Psoas muscle (tissue), 7 donors: ENCODE measurements at regions not wholly inside any gene's neighbourhood (a gene's known extent, or its start where the extent isn't known, plus 50 kb on each side); places are given as distances from the start of the nearest gene placed in this dataset.
"Not testable (repeated sequence)": the region's sequence is repeated elsewhere in the genome, so short reads cannot be mapped to it uniquely, and the experiment has no call there.

Experiments
- ATAC-seq, 4 donors: fragments of 200-7000 bp; cut with Tn5 transposase; one replicate each; pipeline ENCODE4 v1.9.1; 2020; ENCODE audit warnings: moderate library complexity in 3 of 4, mild to moderate bottlenecking in 2 of 4
- DNase-seq, 2 donors: peaks; one replicate each; pipeline ENCODE4 v3.0.0-alpha.2; 2020
- H3K27ac ChIP-seq: fragments of 200-600 bp; one replicate; pipeline ENCODE4 v1.8.0; 2022
- H3K27me3 ChIP-seq, 3 donors: fragments of 200-600 bp in 1 of 3; one replicate each; pipeline versions ENCODE4 v1.6.1 to v1.8.0; 2013 to 2022; ENCODE audit warnings: low read length in 2 of 3, mild to moderate bottlenecking in 2 of 3, moderate library complexity in 1 of 3; ENCODE audit not compliant: insufficient read depth in 3 of 3
- H3K36me3 ChIP-seq, 2 donors: fragments of 200-600 bp in 1 of 2; one replicate each; pipeline versions ENCODE4 v1.6.1 to v1.8.0; 2013 to 2022; ENCODE audit warnings: low read depth in 1 of 2, mild to moderate bottlenecking in 1 of 2, moderate library complexity in 1 of 2; ENCODE audit not compliant: insufficient read depth in 1 of 2
- H3K4me1 ChIP-seq: fragments of 200-600 bp; one replicate; pipeline ENCODE4 v1.8.0; 2022
- H3K4me3 ChIP-seq: fragments of 200-600 bp; one replicate; pipeline ENCODE4 v1.8.0; 2022; ENCODE audit warnings: mild to moderate bottlenecking
- H3K9me3 ChIP-seq: fragments of 200-600 bp; one replicate; pipeline ENCODE4 v1.8.0; 2022
- CTCF ChIP-seq: fragments of 200-600 bp; IDR thresholded peaks from one replicate; pipeline ENCODE4 v1.8.0; 2022; ENCODE audit warnings: antibody characterized with exemption
- WGBS, 3 donors: extraction: QIAGEN DNeasy Blood & Tissue Kit; methylation state at CpG; one replicate each; pipeline versions ENCODE4 v1.1.6 to v1.1.7; 2013; 5-methylcytosine and 5-hydroxymethylcytosine counted together
- intact Hi-C, 2 donors: fragments of 100-400 bp; cut with DNase I; formaldehyde crosslinking; loops; one replicate each; pipeline versions ENCODE4 v1.11.0 to v1.14.2; 2022
- donor health status: healthy with polysubstance abuse.
- donor health status: DM: no; HTN: no; CAD: no; lungs with moderate emphysema.
- donor health status: Bipolar disorder and iron deficiency.
- donor health status: healthy.
- donor health status: DM: yes; HTN: yes; CAD: no.
- donor health status: DM: no; HTN: no; CAD: no.
- donor health status: DM: yes; HTN: yes; CAD: no.

GRCh38 chr21:10430005-10430404 is 91.4 kb upstream of the TPTE start:
- WGBS, 3 donors: 55 to 63% (median 61%) methylated on average over 1 of the region's 1 CpG
- DNase-seq (no peak), ATAC-seq (peak; percentile 6 to 19 (median 12))
- Histone ChIP-seq H3K9me3 (peaks cover 11% of the 10 kb centered on the region), H3K4me3 (no peak overlapping the region), H3K4me1 (no peaks in the 10 kb centered on the region), H3K27ac (no peak overlapping the region), H3K36me3 (no peaks in the 10 kb centered on the region), H3K27me3 (no peaks in the 10 kb centered on the region)
- no peak for TF ChIP-seq CTCF
- intact Hi-C loops: no loop called here

GRCh38 chr21:10431995-10432394 is 89.4 kb upstream of the TPTE start:
- H3K4me3 ChIP-seq, H3K36me3 ChIP-seq, H3K4me1 ChIP-seq, intact Hi-C loops, H3K27ac ChIP-seq, H3K27me3 ChIP-seq: not testable (repeated sequence)
- peak in 1 of 4 donors; percentile 9 for ATAC-seq
- peaks cover 13% of the 10 kb centered on the region for H3K9me3 ChIP-seq
- WGBS, 3 donors: 57 to 59% (median 57%) methylated on average over 6 of the region's 6 CpGs
- peak in 1 of 2 donors; percentile 57 for DNase-seq

GRCh38 chr21:10432456-10432855 is 88.9 kb upstream of the TPTE start:
- H3K4me1 ChIP-seq, H3K27me3 ChIP-seq, H3K36me3 ChIP-seq, H3K27ac ChIP-seq, H3K9me3 ChIP-seq, ATAC-seq, intact Hi-C loops, H3K4me3 ChIP-seq: not testable (repeated sequence)
- peak in 1 of 2 donors; percentile 40 for DNase-seq

- DNase-seq, H3K27me3 ChIP-seq, intact Hi-C loops, H3K4me1 ChIP-seq, H3K36me3 ChIP-seq, ATAC-seq, H3K27ac ChIP-seq, H3K4me3 ChIP-seq: not testable (repeated sequence)
- 42 to 56% (median 51%) methylated on average over 4 of the region's 4 CpGs for WGBS, 3 donors
- peaks cover 15% of the 10 kb centered on the region for H3K9me3 ChIP-seq
Measured at GRCh38 chr21:10437977-10438376, 83.4 kb upstream of the TPTE start.

GRCh38 chr21:10440639-10441038 is 80.7 kb upstream of the TPTE start:
- peaks cover 15% of the 10 kb centered on the region for H3K9me3 ChIP-seq
- H3K36me3 ChIP-seq, H3K4me1 ChIP-seq, H3K4me3 ChIP-seq, intact Hi-C loops, H3K27me3 ChIP-seq, H3K27ac ChIP-seq: not testable (repeated sequence)
- 81 to 86% (median 84%) methylated on average over 2 of the region's 2 CpGs for WGBS, 3 donors
- DNase-seq (peak in 1 of 2 donors; percentile 43), ATAC-seq (peak; percentile 23 to 41 (median 34))

- H3K36me3 ChIP-seq, H3K27me3 ChIP-seq, H3K9me3 ChIP-seq, H3K27ac ChIP-seq, H3K4me3 ChIP-seq, DNase-seq, ATAC-seq, H3K4me1 ChIP-seq, intact Hi-C loops: not testable (repeated sequence)
- WGBS, 3 donors: 62 to 70% (median 64%) methylated on average over 6 of the region's 6 CpGs
Measured at GRCh38 chr21:10442018-10442417, 79.4 kb upstream of the TPTE start.

GRCh38 chr21:10445685-10446084 is 75.7 kb upstream of the TPTE start:
- intact Hi-C loops, ATAC-seq, H3K4me1 ChIP-seq, H3K36me3 ChIP-seq, H3K27me3 ChIP-seq, H3K27ac ChIP-seq, DNase-seq, H3K4me3 ChIP-seq: not testable (repeated sequence)
- 47 to 63% (median 50%) methylated on average over 7 of the region's 7 CpGs for WGBS, 3 donors
- H3K9me3 ChIP-seq: peaks cover 13% of the 10 kb centered on the region

- H3K4me3 ChIP-seq, H3K4me1 ChIP-seq, H3K27me3 ChIP-seq, H3K36me3 ChIP-seq, intact Hi-C loops, DNase-seq, ATAC-seq, H3K27ac ChIP-seq: not testable (repeated sequence)
- H3K9me3 ChIP-seq: peaks cover 14% of the 10 kb centered on the region
- 75 to 77% (median 75%) methylated on average over 8 of the region's 8 CpGs for WGBS, 3 donors
Measured at GRCh38 chr21:10449451-10449850, 71.9 kb upstream of the TPTE start.

- DNase-seq, H3K27ac ChIP-seq, H3K36me3 ChIP-seq, intact Hi-C loops, H3K4me1 ChIP-seq, H3K27me3 ChIP-seq, ATAC-seq, H3K4me3 ChIP-seq: not testable (repeated sequence)
- peaks cover 14% of the 10 kb centered on the region for H3K9me3 ChIP-seq
- WGBS, 3 donors: 56 to 59% (median 59%) methylated on average over 6 of the region's 6 CpGs
Measured at GRCh38 chr21:10451274-10451673, 70.1 kb upstream of the TPTE start.

- ATAC-seq: peak in 3 of 4 donors; percentile 6 to 20 (median 14)
- H3K27ac ChIP-seq, H3K27me3 ChIP-seq, H3K4me1 ChIP-seq, H3K36me3 ChIP-seq, intact Hi-C loops, H3K4me3 ChIP-seq, H3K9me3 ChIP-seq, DNase-seq: not testable (repeated sequence)
- 43 to 49% (median 47%) methylated on average over 2 of the region's 2 CpGs for WGBS, 3 donors
Measured at GRCh38 chr21:10457765-10458164, 63.6 kb upstream of the TPTE start.

GRCh38 chr21:10460957-10461356 is 60.4 kb upstream of the TPTE start:
- ATAC-seq, intact Hi-C loops: not testable (repeated sequence)

More at GRCh38 chr21:10460957-10461356, 60.4 kb upstream of the TPTE start:
- H3K4me3 ChIP-seq, H3K9me3 ChIP-seq, H3K36me3 ChIP-seq, DNase-seq, H3K27me3 ChIP-seq, H3K27ac ChIP-seq, H3K4me1 ChIP-seq: not testable (repeated sequence)
- WGBS, 3 donors: 56 to 58% (median 58%) methylated on average over 5 of the region's 5 CpGs
